ENCODE measurements at regions not wholly inside any gene's neighbourhood (a gene's known extent, or its start where the extent isn't known, plus 50 kb on each side); places are given as distances from the start of the nearest gene placed in this dataset.
"Not testable (repeated sequence)": the region's sequence is repeated elsewhere in the genome, so short reads cannot be mapped to it uniquely, and the experiment has no call there.

DNA sequence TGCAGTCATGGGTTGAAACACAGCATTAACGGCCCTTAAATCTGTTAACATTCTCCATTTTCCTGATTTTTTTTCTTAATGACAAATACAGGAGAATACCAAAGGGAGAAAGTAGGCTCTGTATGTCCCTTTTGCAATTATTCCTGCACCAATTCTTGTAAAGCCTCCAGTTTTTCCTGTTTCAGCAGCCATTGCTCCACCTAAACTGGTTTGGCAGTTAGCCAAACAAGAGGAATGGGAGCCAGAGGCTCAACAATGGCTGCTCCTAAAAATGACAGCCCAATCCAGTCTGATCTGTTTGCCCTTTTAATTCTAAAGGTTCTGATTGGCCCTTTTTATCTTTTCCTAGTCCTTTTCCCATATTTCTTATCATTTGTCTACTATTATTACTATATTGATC is 284.2 kb upstream of the SGK1 start:
- DNase-seq: no peak

DNA sequence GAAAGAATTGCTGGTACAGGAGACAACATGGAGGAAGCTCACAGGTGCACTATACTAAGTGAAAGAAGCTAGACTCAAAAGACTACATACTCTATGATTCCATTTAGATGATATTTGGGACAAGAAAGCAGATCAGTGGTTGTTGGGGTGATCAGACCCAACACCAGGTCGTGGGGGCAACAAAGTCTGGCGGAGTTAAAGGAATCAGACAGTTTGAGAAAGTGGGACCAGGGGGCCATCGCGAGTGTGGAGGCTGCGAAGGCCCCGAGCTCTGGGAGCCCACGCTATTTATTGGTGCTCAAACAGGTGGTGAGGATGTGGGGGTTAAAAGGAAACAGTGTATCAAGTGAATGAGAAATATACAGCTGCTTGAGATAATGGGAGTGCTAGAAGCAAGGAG is 282.8 kb upstream of the SGK1 start:
- DNase-seq: no peak

DNA sequence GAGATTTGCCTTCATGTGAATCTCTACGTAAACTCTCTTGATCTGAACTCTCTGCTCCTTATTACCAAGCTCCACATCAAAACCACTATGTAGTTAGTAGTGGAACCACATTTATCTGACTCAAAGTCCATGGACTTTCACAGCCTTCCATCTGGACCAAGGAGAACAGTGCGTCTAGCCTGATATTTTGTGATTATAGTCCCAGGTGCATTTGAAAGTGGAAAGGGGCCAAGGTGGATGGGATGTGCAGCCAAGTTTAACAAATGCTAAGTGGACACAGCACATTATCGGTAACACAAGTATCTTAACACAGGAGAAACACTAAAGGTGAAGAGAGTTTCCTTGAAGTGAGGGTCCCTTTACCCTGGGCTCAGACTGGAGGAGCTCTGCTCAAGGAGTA is 281.2 kb upstream of the SGK1 start:
- no peak for DNase-seq

DNA sequence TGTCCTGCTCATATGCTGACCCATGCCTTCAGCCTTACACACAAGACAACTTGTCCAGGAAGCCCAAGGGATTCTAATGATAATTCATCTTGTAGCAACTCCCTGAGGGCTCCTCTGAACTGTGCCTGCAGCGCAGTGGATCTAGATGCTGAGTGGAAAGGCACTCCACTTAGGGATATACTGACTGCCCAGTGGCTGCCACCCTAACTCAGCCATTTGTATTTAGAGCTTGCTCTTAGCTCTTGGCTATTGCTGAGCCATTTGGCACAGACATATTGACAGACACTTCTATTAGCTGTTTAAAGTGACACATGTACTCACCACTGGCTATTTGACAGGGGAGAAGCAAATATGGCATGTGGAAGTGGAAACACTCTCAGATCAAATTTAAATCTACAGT is 278.3 kb upstream of the SGK1 start:
- DNase-seq: no peak

DNA sequence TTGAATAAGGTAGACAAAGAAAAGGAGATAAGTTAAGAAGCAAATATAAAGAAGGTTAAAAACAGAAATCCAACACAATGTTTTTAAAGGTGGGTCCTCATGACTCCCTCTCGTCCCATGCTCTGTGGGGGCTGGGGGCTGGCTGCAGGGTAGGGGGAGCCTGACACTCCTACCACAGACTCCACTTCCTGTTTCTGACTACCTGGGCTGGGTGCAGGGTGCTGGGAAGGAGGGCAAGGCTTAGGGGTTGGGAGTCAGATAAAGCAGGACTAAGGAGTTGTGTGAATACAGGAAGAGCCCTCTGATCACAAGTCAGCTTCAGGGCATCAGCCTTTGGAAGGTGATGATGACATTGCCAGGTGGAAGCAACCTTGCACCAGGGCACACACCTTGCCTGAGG is 277.0 kb upstream of the SGK1 start:
- DNase-seq: no peak

DNA sequence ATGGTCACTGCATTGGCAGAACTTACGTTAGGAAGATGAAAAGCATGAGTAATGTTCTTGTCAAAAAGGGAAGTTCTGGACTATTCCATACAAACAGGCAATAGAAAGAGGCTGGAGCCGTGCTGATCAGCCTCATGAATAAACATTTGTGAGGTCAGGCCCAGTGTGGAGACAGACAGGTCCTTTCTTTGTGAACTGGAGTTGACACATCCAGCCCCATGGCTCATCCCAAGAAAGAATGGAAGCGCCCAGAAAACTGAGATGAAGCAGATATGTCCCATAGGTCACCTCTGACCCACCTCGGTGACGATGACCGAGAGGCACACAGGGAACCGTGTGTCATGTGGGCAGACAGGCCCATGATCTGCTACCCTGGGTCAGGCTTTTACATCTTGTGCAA is 276.0 kb upstream of the SGK1 start:
- no peak for DNase-seq

DNA sequence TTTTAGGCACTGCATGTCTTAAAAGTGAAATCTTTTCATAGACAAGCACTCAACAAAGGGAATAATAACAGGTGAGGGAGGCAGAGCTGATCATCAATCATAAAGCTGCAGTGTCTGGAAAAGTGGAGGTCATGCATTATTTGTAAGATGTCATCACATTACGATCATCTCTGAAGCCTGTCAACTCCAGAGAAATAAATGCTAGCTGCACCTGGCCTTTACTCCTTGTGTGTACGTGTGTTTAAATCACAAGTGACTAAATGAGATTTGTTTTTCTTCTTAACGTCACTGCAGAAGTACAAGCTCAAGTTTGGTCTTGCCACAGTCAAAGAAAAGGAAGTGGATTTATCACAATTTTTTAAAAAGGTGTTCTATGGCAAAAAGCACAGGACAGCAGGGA is 275.5 kb upstream of the SGK1 start:
- no peak for DNase-seq

DNA sequence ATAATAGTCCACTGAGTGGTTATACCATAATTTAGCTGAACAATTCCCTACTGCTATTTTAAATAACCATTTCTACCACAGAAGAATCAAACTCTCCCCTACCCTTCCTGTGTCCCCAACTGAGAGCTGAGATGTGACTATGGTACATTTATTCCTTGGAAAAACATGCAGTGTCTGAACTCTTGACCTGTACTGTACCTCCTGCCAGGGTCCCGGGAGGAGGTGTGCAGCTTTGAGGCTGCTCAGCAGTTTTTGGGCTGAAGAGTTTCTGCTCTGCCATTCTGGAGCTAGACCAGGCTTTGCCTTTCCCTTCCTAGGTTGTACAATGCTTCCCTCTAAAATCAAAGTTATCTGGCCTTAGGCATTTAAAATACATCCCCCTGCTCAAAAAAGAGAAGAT is 275.1 kb upstream of the SGK1 start:
- no peak for DNase-seq

DNA sequence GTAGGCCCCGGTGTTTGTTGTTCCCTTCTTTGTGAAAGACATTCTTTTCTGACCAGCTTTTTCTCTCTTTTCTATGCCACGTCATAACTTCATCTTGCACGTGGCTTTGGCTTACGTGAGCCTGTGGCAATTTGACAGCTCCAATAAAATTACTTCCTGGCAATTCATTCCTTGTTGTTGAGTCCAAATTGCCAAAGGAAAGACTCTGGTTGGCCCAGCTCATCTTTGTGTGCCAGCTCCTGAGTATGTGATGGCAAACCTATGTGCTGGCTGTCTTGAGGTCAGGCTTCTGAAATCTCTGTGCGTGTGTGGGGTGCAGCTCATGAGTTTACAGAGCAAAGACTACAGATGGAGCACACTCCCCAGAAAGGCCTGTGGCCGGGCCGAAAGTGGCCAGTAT is 272.5 kb upstream of the SGK1 start:
- DNase-seq: no peak

DNA sequence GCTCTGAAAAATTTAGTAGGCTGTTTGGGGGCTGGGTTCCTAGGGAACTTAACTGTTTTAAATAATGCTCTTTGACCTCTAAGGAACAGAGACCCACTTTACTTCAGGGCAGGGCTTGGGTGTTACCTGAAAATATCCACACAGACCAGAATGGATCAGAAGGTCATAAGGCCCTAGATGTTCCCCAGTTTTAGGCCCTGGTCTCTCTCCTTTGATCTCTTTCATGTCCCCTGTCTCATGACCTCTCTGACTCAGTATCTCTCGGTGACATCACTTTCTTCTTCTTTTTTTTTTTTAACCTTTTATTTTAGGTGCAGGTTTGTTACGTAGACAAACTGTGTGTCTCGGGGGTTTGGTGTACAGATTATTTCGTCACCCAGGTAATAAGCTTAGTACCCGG is 272.1 kb upstream of the SGK1 start:
- no peak for DNase-seq

DNA sequence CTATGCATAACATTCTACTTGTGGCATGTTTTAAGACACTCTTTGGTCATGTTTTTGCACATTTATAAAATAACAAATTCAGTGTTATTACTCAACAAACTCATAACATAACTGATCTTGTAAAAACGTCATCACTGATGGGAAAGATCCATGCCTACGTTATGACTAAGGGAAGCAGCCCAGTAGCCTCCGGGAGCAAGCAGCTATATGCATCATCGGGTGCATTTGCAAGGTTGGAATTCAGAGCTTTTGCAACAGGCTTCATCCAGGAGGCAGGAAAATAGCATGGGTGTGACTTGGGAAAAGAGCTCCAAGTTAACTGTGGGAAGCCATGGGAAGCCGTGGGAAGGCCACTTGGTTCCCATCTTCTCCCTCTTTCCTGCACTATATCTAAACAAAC is 271.6 kb upstream of the SGK1 start:
- no peak for DNase-seq

DNA sequence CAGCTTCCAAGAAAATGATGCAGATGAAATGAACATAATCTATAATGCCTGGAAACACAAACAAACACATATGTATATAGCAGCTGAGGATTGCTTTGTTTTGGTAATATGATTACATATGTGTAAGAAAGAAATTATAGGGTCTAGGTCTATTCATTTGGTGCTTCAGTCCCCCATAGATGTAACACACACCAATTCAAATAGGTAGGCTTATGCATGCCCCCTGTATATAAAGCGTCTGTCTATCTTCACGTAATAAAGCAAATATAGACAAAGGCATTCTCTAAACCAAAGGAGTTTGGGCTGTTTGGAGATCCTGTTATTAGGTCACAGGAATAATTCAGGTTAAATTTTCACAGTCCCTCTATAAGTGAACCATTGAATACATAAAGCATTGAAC is 270.4 kb upstream of the SGK1 start:
- no peak for DNase-seq

DNA sequence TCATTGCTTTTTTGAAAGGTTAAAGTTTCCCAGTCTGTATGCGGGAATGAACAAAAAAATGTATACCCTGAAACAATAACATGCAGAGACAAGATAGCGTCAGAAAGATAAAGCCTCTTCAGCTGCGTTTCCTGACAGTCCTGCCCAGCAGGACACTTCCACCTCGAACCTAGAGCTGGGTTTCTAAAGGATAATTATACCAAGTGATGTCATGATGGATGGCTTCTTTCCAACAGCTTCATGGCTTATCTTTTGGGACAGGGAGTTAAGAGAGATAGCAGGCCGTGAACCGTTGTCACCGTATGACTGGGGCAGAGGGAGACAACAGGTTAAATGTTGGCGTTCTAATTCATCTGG is 267.6 kb upstream of the SGK1 start:
- DNase-seq: no peak

DNA sequence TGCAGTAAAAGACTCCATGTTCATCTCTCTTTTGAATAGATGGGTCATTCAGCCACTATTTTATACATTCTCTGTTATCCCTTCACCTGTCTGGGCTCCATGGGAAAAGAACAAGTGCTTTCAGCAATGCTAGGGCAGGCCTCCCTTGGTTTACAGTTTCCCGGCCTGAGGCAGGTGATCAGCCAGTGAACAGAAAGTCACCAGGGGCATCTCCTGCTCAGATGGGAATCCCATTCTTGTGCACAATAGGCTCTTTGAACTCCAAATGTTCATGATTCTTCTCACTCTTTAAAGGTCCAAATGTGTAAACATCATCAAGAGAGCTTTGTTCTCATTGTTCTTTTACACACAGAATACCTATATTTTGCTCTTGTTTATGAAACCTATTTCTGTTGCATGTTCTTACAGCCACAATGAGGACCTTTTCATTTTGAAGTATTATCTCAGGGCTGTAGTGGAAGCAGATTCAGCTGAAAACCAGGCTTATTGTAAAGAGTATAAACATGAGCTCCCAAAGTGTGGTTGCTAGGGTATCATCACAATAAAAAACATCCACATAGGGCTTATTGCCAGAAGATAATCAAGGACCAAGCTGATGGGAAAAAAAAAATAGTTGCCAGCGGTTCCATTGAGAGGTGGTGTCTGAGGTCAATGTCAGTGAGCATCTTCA is 267.1 kb upstream of the SGK1 start:
- no peak for DNase-seq

DNA sequence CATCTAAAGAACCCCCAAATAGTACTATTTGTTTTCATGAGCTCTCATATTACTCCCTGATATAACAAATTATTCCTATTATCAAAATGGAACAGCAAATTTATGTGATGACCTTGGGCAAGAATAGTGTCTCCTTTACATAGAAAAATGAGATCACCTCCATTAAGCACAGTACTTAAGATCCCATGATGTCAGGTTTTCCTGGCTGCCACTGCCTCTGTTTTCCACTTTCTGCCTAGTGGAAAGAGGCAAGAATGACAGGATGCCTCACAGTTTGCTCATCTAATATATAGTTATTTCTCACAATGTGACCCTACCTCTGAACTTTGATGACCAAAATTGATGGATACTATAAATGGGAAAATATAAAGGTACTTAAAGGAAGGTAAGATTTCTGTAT is 260.1 kb upstream of the SGK1 start:
- DNase-seq: no peak

DNA sequence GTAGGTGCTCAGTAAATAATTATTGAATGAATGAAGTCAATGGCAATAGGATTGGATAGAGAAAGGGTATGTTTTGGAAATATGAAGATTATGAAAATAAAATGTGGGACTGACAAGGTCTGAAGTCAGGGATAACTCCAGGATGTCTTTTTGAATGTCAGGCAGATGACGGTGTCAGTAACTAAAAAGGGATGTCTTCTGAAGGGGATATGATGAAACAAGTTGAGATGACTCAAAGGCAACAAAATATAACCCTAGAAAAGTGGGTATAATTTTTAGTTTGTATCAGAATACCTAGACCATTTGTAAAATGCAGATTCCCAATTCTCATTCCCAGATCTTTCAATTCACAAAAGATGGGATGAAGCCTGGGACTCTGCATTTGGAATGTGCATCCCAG is 257.3 kb upstream of the SGK1 start:
- no peak for DNase-seq

DNA sequence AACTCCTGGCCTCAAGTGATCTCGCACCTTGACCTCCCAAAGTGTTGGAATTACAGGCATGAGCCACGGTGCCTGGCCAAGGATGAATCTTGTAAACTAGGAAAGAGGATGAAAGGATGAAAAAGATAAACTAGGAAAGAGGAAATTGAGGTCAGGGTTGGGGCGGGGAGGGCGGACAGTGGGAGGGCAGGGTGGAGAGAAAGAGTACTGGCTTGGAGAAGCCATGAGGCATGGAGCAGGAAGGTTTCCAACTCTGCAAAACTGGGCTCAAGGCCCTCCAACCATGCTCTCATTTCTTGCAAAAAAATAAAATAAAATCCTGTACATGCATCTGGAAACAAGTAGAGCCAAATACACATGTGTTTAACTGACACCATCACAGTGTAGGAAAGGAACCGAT is 256.6 kb upstream of the SGK1 start:
- no peak for DNase-seq

DNA sequence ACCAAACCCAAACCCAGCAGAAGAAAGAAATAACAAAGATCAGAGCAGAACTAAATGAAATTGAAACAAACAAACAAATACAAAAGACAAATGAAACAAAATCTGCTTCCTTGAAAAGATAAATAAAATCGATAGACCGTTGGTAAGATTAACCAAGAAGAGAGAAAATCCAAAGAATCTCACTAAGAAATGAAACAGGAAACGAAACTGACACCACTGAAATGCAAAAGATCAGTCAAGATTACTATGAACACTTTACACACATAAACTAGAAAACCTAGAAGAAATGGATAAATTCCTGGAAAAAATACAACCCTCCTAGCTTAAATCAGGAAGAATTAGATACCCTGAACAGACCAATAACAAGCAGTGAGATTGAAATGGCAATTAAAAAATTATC is 252.1 kb upstream of the SGK1 start:
- not testable (repeated sequence) for DNase-seq

DNA sequence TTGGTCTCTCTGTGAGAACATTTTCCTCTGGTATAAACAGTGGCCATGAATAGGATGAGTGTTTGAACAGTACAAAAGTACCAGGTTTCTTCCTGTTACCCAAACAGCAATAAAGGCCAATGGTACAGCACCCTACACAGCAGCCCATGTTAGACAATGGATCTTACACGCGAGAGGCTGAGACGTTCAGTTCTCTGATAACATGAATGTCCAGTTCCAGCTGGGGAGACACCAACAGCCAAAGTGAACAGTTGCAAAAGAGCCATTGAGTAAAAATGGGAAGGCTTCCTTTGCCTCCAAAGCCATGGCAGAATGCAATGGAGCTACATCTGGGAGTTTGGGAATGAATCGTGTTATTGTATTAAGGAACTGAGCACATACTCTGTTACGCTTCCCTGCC is 246.8 kb upstream of the SGK1 start:
- no peak for DNase-seq

DNA sequence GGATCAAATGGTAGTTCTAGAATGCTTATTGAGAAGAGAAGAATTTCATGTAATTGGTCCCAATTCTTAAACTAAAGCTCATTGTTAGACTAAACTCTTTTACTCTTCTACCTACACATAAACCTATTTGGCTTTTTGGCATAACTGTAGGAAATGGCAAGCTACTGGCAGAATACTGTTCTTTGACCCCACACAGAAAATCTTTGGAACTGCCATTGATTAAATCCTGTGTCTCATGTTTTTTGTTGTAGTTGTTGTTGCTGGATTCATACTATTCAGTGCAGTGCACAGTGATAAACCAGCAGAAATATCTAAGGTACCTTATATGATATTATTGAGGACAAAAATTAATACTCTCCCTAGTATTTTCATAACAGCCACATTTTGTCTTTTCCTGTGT is 242.1 kb upstream of the SGK1 start:
- no peak for DNase-seq

DNA sequence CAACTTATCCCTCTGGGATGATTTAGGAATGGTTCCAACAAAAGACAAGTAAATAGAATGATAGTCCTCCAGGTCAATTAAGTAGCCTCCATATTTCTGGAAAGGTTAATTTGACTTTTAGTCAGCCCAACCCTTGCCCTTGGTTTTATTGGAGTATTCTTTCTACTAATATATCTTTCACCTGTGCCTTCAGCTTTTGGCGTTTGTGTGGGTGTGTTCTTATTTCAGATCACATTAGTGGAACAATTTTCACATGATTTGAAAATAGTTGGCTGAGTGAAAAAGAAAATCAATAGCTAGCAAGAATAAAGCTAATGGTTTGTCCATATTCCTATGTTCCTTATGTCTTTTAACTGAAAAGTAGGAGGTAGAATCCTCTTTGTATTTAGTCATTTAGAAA is 239.6 kb upstream of the SGK1 start:
- no peak for DNase-seq

DNA sequence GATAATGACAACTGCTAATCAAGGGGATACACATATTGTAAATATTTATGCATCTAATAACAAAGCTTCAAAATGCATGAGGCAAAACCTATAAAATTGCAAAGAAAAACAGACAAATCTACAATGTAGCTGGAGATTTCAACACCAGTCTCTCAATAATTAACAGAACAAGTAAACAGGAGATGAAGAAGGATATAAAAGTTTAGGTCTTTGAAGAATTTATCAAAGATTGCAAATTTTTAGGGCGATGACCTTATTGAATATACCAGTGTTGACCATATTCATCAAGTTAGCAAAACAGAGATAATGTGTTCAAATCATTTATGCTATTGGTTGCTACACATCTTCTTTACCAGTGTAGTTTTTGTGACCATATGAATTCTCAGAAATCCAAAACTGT is 237.8 kb upstream of the SGK1 start:
- DNase-seq: no peak

DNA sequence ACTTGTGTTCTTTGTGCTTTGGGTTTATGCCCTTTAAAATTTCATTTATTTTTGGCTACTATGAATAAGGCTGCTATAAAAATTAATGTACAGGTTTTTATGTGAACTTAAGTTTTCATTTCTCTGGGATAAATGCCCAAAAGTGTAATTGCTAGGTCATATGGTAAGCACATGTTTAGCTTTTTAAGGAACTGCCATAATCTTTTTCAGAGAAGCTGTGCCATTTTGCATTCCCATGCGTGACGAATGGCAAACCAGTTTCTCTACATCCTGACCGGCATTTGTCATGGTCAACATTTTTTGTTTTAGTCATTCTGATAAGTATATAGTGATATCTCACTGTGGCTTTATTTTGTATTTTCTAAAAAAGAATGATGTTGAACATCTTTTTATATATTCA is 236.0 kb upstream of the SGK1 start:
- no peak for DNase-seq

DNA sequence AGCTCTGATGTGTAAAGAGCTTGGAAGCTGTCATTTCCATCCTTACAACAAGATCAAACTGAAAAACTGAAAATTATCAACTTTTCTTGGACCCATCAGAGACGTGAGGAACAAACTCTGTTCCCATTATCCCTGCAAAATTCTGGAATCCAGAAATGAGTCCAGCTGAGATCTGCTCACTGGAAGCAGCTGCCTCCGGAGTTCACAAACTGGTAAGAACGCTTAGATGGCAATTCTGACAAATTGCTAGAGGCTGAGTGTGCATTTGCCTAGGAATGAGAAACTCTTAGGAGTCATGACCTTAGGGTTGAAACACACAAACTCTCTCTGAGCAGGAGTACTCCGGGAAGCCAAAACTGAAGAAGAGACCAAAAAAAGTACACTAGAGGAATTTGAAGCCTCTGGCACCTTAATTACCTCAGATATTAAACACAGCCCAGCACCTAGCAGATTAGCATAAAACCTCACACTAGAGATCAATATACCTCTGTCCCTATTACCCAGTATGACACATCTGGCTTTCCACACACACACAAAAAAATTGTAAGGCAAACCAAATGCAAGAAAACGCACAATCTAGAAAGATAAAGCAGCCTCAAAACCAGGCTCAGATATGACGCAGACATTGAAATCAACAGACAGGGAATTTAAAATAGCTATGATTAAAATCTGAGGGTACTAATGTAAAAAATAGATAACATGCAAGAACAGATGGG is 233.5 kb upstream of the SGK1 start:
- DNase-seq: no peak

DNA sequence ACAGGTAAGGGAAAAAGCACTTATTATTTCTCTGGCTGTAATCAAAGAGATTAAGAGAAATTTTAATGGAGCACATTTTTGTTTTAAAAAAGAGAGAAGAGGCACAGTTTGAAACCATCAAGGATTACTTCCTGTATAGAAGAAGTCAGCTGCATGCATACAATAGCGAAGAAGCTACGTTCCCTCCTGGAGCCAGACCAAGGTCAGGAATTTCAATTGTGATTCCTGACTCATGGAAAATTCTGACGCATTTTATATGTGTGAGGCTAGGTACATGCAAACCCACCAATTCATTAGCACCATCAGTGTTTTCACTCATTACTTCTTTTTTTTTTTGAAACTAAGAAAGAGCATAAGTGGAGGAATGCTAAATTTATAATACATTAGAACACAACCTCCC is 232.7 kb upstream of the SGK1 start:
- DNase-seq: no peak
